ENCODE measurements at regions not wholly inside any gene's neighbourhood (a gene's known extent, or its start where the extent isn't known, plus 50 kb on each side); places are given as distances from the start of the nearest gene placed in this dataset.

DNA sequence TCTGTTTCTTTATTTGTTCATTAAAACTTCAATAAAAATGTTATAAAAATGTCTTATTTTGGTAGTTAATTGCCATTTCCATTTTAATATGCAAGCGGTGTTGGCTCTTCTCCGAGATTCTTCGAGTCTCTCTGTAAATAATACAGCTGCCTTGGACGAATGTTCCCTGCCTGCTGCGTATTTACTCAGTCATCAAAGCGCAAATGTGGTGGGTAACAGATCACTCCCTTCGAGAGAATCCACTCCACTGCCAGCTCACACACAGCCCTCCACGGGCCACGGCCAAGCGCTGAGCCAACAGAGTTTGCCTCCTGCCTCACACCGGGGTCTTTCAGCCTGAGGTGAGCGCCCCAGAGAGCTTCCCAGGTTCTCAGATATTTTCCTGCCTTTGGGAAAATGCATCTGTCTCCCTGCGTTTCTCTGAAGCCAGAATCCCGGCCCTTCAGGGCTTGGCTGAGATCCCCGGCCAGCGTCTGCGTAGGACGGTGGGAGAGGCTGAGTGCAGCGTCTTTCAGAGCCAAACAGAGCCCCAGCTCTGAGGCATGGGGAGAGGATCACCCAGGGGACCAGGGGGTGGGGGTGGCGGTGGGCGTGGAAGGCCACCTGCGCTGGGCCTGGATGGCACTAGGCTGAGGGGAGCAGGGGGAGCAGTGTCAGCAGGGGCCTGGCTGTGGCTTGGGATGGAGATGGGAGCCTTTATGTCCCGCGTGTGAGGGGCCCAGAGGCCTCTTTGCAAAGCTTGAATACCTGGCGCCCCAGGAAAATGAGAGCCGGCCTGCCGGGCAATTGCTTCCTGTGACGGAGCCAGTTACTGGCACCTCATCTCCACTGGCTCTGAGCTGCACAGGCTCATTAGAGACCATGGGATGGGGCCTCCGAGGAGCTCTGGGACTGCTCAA, 248.7 kb downstream of the RBFOX3 start:
- H3K36me3 Mint-ChIP-seq (ENCODE audit: insufficient read depth) = peaks cover 2% of the 10 kb centered on the region
- H3K27me3 Mint-ChIP-seq = peaks cover 64% of the 10 kb centered on the region
- H3K27ac Mint-ChIP-seq (ENCODE audit: low read depth) = no peak overlapping the region
- H3K4me3 Mint-ChIP-seq = no peak overlapping the region
- ATAC-seq (replicated peaks; ENCODE audit: extremely low read depth, poor library complexity, severe bottlenecking) = no peak
- no peak for DNase-seq (ENCODE audit: low spot score in 2 of 2)
- H3K9me3 Mint-ChIP-seq = no peaks in the 10 kb centered on the region
- H3K4me1 Mint-ChIP-seq = no peaks in the 10 kb centered on the region

DNA sequence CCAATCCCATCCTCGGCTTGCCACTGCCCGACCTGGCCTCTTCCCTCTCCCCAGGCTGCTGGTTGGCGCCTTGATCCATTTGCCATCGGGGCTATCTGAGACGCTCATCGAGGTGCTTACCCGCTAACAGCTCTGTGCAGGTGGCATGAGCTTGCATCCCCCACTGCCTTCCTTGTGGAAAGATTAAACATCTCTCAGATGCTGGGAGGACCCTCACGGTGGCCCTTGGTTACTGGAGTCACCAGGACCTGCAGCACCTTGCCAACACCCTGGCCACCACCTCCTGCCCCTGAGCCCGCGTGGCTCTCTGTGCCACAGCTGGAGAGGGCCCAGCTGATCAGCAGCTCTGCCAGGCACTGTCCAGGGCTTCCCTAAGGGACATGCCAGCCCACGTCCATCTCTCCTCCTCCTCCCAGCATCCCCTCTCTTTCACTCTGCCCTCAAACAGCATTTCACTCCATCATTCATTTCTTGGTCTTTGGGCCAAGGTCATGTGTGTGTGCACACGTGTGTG, 249.6 kb downstream of the RBFOX3 start:
- Mint-ChIP-seq H3K4me3 (no peak overlapping the region), H3K27me3 (peaks cover 64% of the 10 kb centered on the region), H3K9me3 (no peaks in the 10 kb centered on the region), H3K36me3 (ENCODE audit: insufficient read depth) (no peaks in the 10 kb centered on the region), H3K27ac (ENCODE audit: low read depth) (no peak overlapping the region), H3K4me1 (no peaks in the 10 kb centered on the region)
- DNase-seq (ENCODE audit: low spot score in 2 of 2) (no peak), ATAC-seq (replicated peaks; ENCODE audit: extremely low read depth, poor library complexity, severe bottlenecking) (no peak)

DNA sequence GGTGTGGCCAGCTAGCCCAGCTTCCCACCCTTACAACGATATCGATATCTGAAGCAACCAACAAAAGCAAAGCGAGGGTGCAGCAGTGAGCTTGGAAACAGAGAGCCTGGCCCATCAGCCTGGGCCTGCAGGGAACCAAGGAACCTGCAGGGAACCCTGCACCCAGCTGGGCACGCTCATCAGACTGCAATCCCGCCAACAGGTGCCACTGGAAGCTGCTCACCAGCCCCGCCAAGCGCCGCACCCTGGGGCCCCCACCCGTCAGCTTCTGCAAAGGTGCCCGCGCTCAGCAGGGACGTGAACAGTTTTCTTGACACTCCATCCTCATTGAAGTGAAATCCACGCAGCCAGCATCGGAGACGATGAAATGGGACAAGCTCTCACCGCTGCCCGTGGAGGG, 250.7 kb downstream of the RBFOX3 start:
- no peak overlapping the region for H3K4me3 Mint-ChIP-seq

DNA sequence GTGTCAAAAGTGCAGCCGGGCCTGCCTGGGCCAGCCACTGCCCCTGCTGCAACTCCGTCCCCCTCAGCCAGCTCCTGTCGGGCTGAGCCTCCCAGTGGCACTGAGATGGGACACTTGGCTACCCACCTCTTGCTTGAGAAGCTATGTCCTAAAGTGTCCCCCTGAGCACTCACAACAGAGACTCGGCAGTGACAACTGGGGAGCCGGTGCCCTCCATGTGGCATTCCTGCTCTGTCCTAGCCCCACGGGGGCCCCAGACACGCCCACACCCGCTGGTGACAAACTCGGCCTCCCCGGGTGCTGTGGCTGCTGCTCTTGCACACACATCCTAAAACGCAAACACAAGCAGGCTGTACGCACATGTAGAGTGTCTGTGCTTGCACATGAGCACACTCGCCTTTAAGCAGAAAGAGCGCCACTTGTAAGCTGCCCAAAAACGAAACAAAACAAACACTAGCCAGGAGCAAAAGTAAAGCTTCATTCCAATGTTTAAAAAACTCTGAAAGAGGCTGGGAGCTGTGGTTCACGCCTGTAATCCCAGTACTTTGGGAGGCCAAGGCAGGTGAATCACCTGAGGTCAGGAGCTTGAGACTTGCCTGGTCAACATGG, 253.9 kb downstream of the RBFOX3 start:
- Mint-ChIP-seq H3K27ac (ENCODE audit: low read depth) (no peak overlapping the region), H3K4me3 (no peak overlapping the region), H3K4me1 (no peaks in the 10 kb centered on the region), H3K9me3 (peaks cover 5% of the 10 kb centered on the region), H3K27me3 (peaks cover 75% of the 10 kb centered on the region), H3K36me3 (ENCODE audit: insufficient read depth) (no peaks in the 10 kb centered on the region)
- ATAC-seq (replicated peaks; ENCODE audit: extremely low read depth, poor library complexity, severe bottlenecking) = no peak
- no peak for DNase-seq (ENCODE audit: low spot score in 2 of 2)

More for the DNA sequence above, 250.7 kb downstream of the RBFOX3 start:
- no peak for ATAC-seq (replicated peaks; ENCODE audit: extremely low read depth, poor library complexity, severe bottlenecking)
- Mint-ChIP-seq H3K27ac (ENCODE audit: low read depth) (no peak overlapping the region), H3K4me1 (no peaks in the 10 kb centered on the region), H3K27me3 (peaks cover 75% of the 10 kb centered on the region), H3K9me3 (no peaks in the 10 kb centered on the region), H3K36me3 (ENCODE audit: insufficient read depth) (no peaks in the 10 kb centered on the region)
- no peak for DNase-seq (ENCODE audit: low spot score in 2 of 2)

GRCh38 chr17:79355165-79355564, 255.7 kb downstream of the RBFOX3 start:
- Mint-ChIP-seq H3K4me1 (no peaks in the 10 kb centered on the region), H3K36me3 (ENCODE audit: insufficient read depth) (no peaks in the 10 kb centered on the region), H3K27me3 (peaks cover 75% of the 10 kb centered on the region), H3K9me3 (peaks cover 5% of the 10 kb centered on the region), H3K4me3 (no peak overlapping the region), H3K27ac (ENCODE audit: low read depth) (no peak overlapping the region)
- DNase-seq (ENCODE audit: low spot score in 2 of 2) (no peak), ATAC-seq (replicated peaks; ENCODE audit: extremely low read depth, poor library complexity, severe bottlenecking) (no peak)

- H3K36me3 Mint-ChIP-seq (ENCODE audit: insufficient read depth) = no peaks in the 10 kb centered on the region
- no peak overlapping the region for H3K27ac Mint-ChIP-seq (ENCODE audit: low read depth)
- H3K4me3 Mint-ChIP-seq = no peak overlapping the region
- DNase-seq (ENCODE audit: low spot score in 2 of 2) (no peak), ATAC-seq (replicated peaks; ENCODE audit: extremely low read depth, poor library complexity, severe bottlenecking) (no peak)
- H3K9me3 Mint-ChIP-seq = peaks cover 5% of the 10 kb centered on the region
- H3K4me1 Mint-ChIP-seq = no peaks in the 10 kb centered on the region
- H3K27me3 Mint-ChIP-seq = peaks cover 75% of the 10 kb centered on the region
Measured at GRCh38 chr17:79354173-79354820, 256.6 kb downstream of the RBFOX3 start.

DNA sequence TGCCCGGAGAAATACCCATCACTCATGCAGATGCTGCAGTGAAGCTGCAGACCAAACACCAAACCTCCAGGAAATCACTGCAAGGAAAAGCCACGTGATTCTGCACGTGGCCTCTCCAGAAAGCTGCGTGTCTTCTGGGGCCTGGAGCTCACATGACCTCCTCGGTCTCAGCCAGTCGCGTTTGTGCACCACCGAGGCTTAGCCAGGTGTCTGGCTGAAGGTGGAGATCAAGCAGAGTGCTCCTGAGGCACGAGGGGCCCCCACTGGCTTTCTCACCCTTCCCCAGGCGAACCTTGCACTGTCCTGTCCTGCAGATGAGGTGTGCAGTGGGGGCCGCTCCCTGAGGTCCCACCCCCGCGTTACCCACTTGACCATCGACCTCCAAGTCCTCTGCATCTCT, 257.3 kb downstream of the RBFOX3 start:
- H3K36me3 Mint-ChIP-seq (ENCODE audit: insufficient read depth) = no peaks in the 10 kb centered on the region
- DNase-seq (ENCODE audit: low spot score in 2 of 2) (no peak), ATAC-seq (replicated peaks; ENCODE audit: extremely low read depth, poor library complexity, severe bottlenecking) (no peak)
- no peak overlapping the region for H3K27ac Mint-ChIP-seq (ENCODE audit: low read depth)
- no peak overlapping the region for H3K4me3 Mint-ChIP-seq
- H3K9me3 Mint-ChIP-seq = peaks cover 5% of the 10 kb centered on the region
- H3K27me3 Mint-ChIP-seq = peaks cover 75% of the 10 kb centered on the region
- H3K4me1 Mint-ChIP-seq = no peaks in the 10 kb centered on the region

DNA sequence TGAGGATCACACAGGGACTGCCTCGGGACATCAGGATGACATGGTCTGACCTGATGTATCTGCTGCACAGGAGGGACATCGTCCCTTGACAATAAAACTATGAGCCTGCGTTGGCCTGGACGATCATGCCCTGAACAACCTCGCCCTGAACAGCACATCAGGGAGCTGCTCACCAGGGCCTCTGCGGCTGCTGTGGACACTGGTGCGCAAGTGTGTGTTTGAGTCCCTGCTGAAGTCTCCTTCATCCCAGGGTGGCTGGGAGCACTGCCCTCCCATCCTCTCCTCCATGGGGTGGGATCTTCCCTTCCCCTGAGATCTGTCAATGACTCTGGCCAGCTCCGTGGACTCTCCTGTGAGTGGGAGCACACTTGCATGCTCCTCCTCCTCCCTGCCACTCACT, 257.8 kb downstream of the RBFOX3 start:
- DNase-seq (ENCODE audit: low spot score in 2 of 2) (no peak), ATAC-seq (replicated peaks; ENCODE audit: extremely low read depth, poor library complexity, severe bottlenecking) (no peak)
- H3K9me3 Mint-ChIP-seq = peaks cover 5% of the 10 kb centered on the region
- H3K27ac Mint-ChIP-seq (ENCODE audit: low read depth) = no peak overlapping the region
- no peaks in the 10 kb centered on the region for H3K36me3 Mint-ChIP-seq (ENCODE audit: insufficient read depth)
- H3K4me3 Mint-ChIP-seq = no peak overlapping the region
- H3K27me3 Mint-ChIP-seq = peaks cover 75% of the 10 kb centered on the region
- H3K4me1 Mint-ChIP-seq = no peaks in the 10 kb centered on the region

DNA sequence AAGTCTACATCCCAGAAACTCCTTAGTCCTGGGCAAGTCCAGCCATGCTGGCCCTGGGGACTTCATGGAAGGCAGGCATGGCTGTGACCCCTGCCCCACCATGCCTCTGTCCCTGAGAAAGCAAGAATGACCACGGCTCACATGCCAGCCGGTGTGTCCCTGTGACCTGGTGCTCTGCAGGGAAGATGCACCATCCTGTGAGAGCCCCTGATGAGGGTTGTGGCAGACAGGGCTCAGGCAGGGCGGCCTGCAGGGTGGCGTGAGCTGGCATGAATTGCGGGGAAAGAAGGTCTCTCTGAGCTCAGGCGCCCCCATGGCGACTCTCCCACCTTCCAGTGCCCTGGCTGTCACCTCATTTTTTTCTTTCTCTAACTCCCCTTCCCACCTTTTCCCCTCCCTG, 260.3 kb downstream of the RBFOX3 start:
- Mint-ChIP-seq H3K36me3 (ENCODE audit: insufficient read depth) (no peaks in the 10 kb centered on the region), H3K4me3 (no peak overlapping the region), H3K27ac (ENCODE audit: low read depth) (no peak overlapping the region), H3K9me3 (peaks cover 5% of the 10 kb centered on the region), H3K27me3 (peaks cover 75% of the 10 kb centered on the region), H3K4me1 (no peaks in the 10 kb centered on the region)
- no peak for DNase-seq (ENCODE audit: low spot score in 2 of 2)
- no peak for ATAC-seq (replicated peaks; ENCODE audit: extremely low read depth, poor library complexity, severe bottlenecking)

- Mint-ChIP-seq H3K27ac (ENCODE audit: low read depth) (no peak overlapping the region), H3K4me3 (no peak overlapping the region), H3K4me1 (no peaks in the 10 kb centered on the region), H3K27me3 (peaks cover 76% of the 10 kb centered on the region), H3K36me3 (ENCODE audit: insufficient read depth) (no peaks in the 10 kb centered on the region), H3K9me3 (peaks cover 13% of the 10 kb centered on the region)
- DNase-seq (ENCODE audit: low spot score in 2 of 2) = no peak
- no peak for ATAC-seq (replicated peaks; ENCODE audit: extremely low read depth, poor library complexity, severe bottlenecking)
Measured at GRCh38 chr17:79349506-79350400, 261.1 kb downstream of the RBFOX3 start.

DNA sequence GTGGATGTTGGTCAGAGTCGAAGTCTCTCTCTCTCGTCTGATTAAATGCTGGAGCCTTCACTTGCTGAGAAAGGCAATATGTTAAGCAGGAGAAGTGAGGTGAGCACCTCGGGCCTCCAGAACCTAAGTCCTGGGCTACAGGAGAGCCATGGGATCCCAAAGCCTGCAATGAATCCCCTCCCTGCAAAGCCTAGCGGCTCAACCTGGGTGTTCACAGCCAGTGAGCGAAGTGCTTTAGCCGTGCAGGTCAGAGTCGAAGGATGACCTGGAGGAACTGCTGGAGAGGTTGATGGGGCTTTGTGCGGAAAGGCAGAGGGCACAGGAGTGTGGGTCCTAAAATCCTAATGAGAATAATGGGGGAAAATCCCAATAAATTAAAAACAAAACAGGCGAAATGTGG, 267.8 kb downstream of the ENGASE start:
- Mint-ChIP-seq H3K36me3 (ENCODE audit: insufficient read depth) (no peaks in the 10 kb centered on the region), H3K27me3 (peaks cover 27% of the 10 kb centered on the region), H3K27ac (ENCODE audit: low read depth) (no peak overlapping the region), H3K4me1 (no peaks in the 10 kb centered on the region), H3K9me3 (peaks cover 9% of the 10 kb centered on the region), H3K4me3 (no peak overlapping the region)
- no peak for DNase-seq (ENCODE audit: low spot score in 2 of 2)
- no peak for ATAC-seq (replicated peaks; ENCODE audit: extremely low read depth, poor library complexity, severe bottlenecking)

GRCh38 chr17:79341816-79342215, 267.2 kb downstream of the ENGASE start:
- Mint-ChIP-seq H3K27ac (ENCODE audit: low read depth) (no peak overlapping the region), H3K27me3 (peaks cover 27% of the 10 kb centered on the region), H3K9me3 (peaks cover 9% of the 10 kb centered on the region), H3K4me1 (no peaks in the 10 kb centered on the region), H3K36me3 (ENCODE audit: insufficient read depth) (no peaks in the 10 kb centered on the region), H3K4me3 (no peak overlapping the region)
- DNase-seq (ENCODE audit: low spot score in 2 of 2) (no peak), ATAC-seq (replicated peaks; ENCODE audit: extremely low read depth, poor library complexity, severe bottlenecking) (no peak)
